Fibroblast of the conjunctiva (primary cell): ENCODE measurements at regions not wholly inside any gene's neighbourhood (a gene's known extent, or its start where the extent isn't known, plus 50 kb on each side); places are given as distances from the start of the nearest gene placed in this dataset.
"Not testable (repeated sequence)": the region's sequence is repeated elsewhere in the genome, so short reads cannot be mapped to it uniquely, and the experiment has no call there.

ENCODE experiments used
- DNase-seq: peaks from one replicate; pipeline ENCODE4 v3.0.0-alpha.2; 2010; ENCODE audit warnings: low read depth

DNA sequence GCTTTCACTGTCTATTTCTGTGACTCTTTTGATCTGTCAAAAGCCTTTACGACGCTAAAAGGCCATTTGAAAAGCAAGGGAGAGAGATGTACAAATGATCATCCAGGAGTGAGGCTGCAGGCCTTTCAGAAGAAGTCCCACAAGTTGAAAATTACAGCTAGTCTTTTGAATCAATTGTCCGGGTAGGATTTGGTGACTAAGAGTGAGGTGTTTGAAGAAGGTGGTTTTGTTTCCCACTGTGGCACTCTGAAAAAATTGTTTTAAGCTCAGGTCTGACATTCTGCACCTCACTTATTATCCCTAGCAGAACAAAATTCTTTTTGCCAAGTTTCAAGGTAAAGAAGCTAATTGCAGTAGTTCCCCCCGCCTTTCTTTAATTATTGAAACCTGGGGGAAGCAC, 50.8 kb upstream of the TMEM108 start:
- no peak for DNase-seq

DNA sequence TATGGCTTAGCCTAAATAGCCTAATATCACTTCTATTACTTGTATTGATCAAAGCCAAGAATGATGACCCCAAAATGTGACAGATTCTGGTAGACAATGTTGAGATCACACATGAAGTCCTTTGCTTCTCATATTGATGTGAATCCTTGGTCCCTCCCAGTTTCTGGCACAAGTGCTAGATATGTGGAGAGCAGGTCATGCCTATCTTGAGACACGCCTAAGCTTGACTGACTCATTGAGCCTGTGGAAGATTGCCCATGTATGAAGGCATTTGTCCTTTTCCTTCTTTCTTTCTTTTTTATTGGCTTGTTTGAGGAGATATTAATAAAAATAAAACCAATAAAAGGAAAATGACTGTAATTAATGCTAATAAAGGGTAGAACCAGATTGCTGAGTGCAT, 54.0 kb upstream of the TMEM108 start:
- DNase-seq: no peak

DNA sequence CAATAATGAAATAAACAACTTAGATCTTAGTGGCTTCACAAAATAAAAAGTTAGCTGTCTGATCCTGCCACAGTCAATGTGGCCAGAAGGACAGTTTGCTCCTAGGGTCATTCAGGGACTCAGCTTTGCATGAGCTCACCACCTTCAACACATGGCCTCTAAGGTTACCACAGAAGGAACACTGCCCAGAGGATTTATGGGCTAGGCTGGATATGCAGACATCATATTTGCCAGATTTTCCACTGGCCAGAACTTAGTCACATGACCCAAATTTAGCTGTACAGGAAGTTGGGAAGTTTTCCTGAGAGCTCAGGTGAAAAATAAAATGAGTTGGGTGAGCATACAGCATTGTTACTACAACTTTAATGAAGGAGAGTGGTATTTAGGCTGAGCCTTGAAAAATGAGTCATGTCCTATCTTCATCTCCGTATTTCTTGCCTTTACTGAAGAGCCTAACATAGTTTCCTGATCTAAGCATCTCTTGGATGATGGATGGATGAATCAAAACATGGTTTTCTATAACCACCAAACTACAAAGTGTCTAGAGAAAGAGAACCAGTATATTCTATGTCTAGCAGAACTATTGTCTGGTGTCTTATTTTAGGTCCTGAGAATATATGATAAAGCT, 54.9 kb upstream of the TMEM108 start:
- no peak for DNase-seq

DNA sequence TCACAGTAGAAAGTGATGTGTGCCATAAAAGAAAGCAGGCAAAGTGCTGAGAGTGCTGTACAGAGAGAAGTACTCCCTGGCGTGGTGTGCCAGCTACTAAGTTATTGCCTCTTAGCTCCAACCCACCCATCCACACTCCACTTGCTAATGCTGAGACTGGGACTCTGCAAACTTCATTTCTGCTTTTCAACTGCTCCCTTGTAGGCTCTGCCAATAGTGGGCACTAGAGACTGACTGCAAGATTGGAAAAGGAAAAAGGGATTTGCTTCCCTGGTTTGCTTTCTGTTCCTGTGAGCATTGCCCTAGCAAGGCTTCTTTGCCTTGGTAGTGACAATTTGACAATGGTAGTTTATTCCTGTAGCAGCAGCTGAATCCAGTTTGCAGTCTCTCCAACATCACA, 56.5 kb upstream of the TMEM108 start:
- no peak for DNase-seq

DNA sequence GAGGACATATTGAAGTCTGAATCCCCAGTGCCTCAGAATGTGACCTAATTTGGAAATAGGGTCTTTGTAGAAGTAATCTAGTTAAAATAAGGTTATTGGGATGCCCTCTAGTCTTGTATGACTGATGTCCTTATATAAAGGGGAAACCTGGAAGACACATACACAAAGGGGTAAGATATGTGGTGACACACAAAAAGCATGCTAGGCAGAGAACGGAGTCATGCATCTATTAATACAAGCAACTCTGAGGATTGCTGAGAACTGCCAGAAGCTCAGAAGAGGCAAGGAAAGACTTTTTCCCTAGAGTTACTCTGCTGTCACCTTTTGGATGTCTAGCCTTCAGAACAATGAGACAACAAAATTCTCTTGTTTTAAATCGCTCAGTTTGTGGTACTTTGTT, 58.1 kb upstream of the TMEM108 start:
- DNase-seq: no peak

DNA sequence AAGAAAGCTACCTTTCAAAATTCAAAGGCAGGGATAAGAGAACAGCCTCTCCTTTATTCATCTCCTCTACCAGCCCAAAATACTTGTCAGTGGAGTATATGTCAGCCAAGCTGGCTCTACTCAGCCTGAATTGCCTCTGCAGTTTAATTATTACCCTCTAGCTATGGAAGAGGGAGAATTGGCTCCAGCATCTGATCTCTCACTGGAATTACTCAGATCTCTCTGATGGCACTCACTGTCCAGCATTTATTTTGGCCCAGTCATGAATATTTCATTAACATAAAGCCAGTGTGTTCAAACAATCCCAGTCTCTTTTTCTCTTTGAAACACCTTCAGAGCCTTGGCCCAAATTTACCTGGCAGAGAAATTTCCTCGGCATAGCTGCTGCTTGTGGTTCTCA, 58.6 kb upstream of the TMEM108 start:
- no peak for DNase-seq

DNA sequence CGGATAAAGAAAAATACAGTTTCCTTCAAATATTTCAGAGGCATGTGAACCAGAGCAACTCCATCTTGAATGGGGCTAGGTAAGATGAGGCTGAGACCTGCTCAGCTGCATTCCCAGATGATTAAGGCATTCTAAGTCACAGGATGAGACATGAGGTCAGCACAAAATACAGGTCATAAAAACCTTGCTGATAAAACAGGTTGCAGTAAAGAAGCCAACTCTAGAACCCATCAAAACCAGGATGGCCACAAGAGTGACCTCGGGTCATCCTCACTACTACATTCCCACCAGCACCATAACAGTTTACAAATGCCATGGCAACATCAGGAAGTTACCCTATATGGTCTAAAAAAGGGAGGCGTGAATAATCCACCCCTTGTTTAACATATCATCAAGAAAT, 59.2 kb upstream of the TMEM108 start:
- not testable (repeated sequence) for DNase-seq

DNA sequence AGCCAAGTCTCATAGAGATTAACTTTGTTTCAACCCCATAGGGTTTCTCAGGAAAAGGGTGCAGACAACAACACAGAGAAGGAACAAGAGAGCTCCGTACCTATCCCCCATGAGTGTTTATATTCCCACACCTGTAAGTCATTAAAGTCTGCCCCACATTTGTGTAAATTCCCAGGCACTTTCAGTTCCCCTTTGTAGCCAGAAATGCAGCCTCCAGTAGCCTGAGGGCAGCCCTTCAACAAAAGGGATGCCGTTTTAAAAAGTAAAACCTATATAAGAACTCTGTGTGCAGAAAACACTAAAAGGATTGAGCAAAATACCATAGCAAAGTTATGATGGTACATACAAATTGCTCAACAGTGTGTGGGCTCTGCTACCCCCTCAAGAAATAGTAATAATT, 59.7 kb upstream of the TMEM108 start:
- DNase-seq: no peak

DNA sequence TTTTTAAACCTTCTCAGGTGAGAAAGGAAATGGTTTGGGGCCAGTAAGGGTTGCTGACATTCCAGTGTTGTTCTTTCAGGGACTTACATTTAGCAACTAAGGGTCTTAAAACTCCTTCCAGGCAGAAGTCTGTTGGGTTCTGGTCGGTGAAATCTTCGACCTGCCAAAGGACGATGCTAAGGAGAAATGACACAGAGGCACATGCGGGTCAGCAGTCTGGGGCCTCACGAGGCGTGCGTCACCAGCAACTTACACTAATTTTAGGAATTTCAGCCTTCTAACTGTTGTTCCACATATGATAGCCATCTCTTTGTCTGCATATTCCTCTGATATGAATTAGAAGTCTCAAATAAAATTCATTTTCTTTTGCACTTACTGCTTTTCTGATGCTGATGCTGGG, 64.1 kb upstream of the TMEM108 start:
- DNase-seq: no peak

DNA sequence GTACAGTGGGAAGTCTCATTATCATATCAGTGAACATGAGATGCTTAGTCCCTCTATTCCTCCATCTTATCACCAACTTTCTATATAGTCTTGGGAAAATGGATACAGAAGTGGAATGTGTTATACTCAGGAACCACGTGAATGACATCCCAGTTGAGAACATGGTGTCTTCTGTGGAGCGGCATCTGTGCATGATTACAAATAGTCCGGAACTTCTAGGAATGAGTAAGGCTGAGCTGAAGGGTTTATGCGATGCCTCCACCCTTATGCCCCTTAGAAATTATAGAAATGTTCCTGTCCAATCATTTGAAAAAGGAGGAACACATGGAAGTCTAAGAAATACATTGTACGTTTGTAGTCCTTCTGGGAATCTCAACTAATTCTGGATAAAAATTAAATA, 64.8 kb upstream of the TMEM108 start:
- DNase-seq: no peak

DNA sequence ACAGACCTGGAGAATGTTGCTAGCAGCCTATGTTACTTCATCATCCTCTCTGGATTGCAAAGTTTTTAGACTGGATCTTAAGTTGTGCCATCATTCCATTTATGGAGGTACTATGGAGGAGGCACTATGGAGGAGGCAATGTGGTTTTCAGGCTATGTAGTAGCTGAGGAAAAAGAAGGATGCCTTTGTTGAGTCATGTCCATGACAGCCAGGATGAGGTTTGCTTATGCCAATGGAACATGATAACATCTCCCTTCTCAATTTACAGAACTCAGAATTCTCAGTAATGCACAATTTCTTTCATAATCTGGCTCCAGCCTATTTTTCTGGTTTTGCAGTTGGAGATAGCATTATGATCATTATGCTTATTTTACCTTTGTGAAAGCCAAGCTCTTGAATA, 65.9 kb upstream of the TMEM108 start:
- no peak for DNase-seq

DNA sequence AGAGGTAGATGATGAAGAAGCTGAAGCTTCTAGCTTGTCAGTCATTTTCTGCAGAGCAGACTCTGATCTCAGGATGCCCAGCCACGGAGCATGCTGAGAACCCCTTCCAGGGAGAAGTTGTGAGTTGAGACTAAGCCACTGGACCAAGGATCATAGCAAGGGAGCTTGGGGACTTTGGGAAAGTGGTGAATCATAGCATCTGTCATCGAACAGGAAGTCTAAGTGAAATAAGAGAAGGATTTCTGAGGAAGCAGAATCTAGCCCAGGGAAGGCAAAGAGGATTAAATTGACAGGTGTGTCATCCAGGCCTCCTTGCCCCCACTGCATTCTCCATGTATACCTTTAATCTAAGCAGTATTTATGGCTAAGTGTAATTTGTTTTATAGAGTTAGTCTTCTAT, 71.8 kb upstream of the TMEM108 start:
- DNase-seq: no peak

DNA sequence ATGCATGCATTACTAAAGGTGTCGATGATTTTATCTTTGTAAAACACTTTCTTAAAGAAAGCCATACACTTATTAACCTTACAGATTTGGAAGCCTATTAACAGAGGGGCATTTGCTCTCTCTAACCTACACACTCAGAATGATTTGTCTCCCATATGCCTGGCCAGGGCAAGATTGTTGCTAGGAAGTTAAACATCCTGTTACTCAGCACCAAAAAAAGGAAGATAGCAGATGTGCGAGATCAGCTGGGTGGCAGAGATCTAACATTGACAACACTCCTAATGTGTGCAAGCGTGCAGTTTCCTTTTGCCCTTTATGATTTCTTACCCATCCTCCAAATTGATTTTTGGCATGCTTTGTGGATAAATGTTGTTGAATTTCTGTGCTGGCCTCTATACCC, 73.9 kb upstream of the TMEM108 start:
- no peak for DNase-seq

DNA sequence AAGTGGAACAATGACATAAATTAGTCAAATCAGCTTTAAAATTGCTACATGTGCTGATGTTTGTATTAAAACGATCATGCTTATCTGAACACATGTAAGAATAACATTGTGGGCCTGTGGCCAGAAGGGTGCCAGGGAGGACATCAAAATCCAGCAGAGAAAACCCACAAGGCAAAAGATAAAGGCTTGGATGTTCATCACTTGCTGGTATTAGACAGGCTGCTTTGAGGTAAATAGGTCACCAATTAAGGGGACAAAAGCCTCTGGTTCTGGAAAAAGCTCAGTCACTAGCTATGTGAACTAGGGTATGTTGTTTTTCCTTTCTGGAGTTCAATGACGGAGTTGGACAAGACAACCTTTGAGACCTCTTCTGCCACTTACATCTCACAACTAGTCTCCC, 74.4 kb upstream of the TMEM108 start:
- no peak for DNase-seq

DNA sequence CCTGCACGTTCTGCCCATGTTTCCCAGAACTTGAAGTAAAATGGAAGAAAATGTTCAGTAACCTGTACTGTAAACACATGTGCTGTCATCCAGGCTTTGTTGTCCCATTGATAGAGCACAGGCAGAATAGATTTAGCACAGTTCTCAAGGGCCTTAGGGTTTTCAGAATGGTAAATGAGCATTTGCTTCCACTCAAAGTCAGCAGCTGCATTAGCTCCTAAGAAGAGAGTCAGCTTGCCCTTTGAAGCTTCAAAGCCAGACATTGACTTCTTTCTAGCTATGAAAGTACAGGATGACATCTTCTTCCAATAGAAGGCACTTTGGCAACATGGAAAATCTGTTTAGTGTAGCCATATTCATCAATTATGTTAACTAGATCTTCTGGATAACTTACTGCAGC, 76.2 kb upstream of the TMEM108 start:
- DNase-seq: no peak

DNA sequence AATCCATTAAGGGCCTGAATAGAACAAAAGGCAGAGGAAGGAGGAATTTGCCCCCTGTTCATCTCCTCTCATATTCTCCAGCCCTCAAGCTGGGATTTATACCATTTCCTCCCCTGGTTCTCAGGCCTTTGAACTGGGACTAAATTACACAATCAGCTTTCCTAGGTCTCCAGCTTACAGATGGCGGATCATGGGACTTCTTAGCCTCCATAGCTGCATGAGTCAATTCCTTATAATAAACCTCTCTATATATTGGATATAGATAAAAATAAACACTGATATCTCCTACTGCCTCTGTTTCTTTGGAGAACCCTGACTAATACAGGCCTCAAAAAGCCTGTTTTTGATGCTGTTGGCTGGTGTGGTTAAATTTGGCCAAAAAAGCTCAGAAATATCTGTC, 84.5 kb upstream of the TMEM108 start:
- no peak for DNase-seq

DNA sequence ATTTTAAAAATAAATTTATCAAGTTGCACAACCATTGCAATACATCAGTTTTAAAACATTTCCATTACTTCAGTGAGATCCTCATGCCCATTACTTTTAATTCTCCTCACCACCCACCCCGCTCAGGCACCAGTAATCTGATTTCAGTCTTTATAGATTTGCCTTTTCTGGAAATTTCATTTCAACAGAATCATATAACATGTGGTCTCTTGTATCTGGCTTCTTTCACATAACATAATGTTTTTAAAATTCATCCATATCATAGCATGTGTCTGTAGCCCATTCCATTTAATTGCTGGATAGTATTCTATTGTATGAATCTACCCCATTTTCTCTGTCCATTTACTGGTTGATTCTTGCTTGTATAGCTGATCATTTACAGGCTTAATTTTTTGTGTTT, 110.3 kb upstream of the TMEM108 start:
- DNase-seq: no peak

DNA sequence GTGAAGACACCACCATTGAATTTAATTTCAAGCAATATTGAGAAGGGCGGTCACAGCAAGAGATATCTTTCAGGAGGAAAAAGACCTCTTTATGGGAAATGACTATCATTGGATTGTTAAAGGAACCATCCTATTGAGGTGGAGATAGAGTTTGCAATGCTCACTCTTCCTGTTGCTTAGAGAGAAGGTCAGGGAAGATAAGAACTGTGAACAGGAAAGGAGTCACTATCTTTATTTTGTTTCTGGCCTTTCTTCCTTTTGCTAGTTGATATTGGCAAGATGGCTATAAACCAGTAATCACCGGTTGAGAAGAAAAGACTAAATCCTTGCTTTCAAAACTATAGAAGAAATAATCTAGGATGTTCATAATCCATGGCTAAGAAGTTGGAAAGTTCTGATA, 112.1 kb upstream of the TMEM108 start:
- no peak for DNase-seq

DNA sequence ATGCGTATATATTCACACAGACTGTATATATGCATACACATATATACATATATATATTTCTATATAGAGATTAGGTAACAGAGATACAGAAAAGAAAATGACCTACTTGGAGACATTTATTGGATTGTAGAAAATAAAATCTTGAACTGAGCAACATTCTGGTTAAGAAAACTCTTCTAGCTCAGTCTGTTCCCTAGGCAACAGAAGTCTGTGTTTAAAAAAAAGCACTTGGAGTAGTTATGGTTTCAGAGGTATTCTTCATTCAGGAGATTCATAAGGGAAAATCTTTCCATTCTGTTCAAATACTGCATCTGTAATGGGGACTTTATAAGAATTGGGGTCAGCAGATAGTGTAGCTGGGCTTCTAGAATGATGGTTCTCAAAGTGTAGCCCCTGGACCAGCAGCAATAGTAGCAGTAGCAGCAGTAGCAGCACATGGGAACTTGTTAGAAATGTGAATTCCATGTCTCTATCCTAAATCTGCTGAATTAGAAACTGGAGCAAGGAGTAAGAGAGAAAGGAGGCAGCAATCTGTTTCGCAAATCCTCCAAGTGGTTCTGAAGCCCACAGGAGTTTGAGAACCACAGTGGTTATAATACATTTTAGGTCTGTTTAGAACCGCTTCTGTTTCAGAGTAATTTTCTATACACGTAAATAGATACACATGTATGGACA, 112.8 kb upstream of the TMEM108 start:
- DNase-seq: no peak

DNA sequence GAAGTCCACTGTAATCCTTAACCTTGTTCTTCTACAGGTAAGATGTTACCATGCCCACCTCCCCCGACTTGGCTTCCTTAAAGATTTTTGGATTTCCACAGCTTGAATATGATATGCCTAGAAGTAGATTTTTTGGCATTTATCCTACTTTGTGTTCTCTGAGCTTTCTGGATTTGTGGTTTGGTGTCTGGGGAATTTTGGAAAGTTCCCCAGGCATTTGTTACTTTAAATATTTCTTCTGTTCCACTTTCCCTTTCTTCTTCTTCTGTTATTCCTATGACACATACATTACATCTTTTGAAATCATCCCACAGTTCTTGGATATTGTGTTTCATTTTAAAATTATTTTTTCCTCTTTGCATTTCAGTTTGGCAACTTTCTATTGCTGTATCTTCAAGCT, 122.1 kb upstream of the TMEM108 start:
- no peak for DNase-seq

DNA sequence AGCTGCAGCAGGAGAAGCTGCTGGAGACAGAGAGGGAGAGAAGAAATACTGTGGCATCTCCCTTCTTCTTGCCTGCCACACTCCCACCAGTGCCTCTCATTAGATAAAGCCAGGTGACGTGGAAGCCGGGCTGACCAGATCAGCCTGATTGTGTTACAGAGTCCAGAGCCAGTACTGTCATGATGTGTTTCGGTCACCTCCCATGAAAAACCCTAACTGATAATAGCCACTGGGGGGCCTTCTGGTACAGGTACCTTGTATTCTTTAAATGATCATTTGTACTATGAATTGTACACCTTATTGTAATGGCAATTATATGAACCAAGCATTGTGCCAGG, 125.8 kb upstream of the TMEM108 start:
- DNase-seq: no peak

DNA sequence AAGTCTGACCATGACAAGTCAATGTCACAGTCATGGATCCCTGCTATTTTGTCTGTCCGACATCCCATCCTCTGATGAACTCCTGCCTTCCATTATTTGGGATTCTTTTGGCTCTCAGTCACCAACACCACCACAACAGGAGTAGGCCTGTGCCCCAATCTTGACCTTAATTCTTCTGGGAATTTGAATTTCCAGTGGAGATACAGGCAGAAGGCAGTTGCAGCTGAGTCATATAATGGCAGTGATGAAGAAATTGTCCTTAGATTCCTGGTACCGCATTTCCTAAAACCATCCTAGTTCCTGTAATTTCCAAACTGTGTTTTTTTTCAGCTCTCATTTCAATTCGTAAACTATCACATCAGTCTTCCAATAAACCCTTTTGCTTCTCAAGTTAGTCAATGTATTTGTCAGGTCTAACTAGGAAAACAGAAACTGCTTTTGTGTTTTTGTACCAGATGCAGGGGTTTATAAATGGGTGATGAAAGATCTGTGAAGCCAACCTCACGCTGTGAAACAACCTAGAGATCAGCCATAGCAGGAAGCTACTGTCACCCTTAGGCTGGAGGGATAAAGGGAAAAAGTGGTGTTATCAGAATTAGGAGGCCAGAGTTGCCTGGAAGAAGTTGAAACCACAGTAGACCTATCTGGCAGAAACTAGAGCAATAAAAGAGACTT, 126.3 kb upstream of the TMEM108 start:
- DNase-seq: no peak

DNA sequence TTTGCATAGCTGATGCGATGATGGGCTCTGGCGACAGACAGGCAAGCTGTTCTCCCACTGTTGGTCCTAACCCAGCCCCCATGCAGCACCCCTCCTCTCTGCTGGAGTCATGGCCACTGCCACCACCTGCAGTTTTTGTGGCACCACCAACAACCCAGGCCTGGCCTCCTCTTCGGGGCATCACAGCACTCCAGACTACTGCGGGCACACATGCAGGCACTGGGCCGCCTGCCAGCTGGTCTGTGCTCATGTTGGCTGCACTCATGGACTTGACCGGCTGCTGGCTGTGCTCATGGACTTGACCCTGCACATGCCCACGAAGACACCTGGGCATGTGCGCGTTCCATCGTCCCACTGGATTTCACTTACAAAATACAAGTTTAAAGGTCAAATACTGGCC, 130.9 kb upstream of the TMEM108 start:
- no peak for DNase-seq

DNA sequence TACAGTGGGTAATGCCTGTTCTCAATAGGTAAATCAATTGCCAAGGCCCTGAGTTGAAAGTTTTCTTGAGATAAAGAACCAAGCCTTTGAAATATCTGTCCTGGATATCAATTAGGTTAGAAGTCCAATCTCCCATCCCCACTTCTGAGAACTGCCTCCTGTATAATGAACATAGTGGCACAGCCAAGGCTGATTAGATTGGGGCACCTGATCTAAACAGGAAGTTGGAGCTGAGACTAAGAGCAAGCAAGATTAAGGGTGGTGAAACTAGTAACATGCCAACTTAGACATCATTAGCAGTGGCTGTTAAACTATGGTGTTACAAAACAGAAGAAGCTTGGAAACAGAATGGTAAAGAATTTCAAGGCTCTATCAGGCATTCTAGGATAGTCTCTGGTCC, 137.7 kb upstream of the TMEM108 start:
- DNase-seq: no peak
